ENCODE measurements at regions not wholly inside any gene's neighbourhood (a gene's known extent, or its start where the extent isn't known, plus 50 kb on each side); places are given as distances from the start of the nearest gene placed in this dataset.

GRCh38 chr6:81455641-81456040 lies 296.8 kb downstream of the TENT5A start:
- no peaks in the 10 kb centered on the region for H3K4me1 ChIP-seq (ENCODE audit: insufficient read depth)
- no peak for DNase-seq (ENCODE audit: extremely low spot score)
- no peak overlapping the region for H3K4me3 ChIP-seq (ENCODE audit: low read depth, low read length)
- WGBS, result 32% methylated on average over 1 of the region's 1 CpG
- no peaks in the 10 kb centered on the region for H3K36me3 ChIP-seq (ENCODE audit: insufficient read depth)
- H3K27ac ChIP-seq (ENCODE audit: low read depth), result no peak overlapping the region

GRCh38 chr6:81451787-81452186 lies 300.7 kb downstream of the TENT5A start:
- WGBS, result 39% methylated on average over 2 of the region's 2 CpGs
- no peaks in the 10 kb centered on the region for H3K36me3 ChIP-seq (ENCODE audit: insufficient read depth)
- no peak for DNase-seq (ENCODE audit: extremely low spot score)
- no peak overlapping the region for H3K4me3 ChIP-seq (ENCODE audit: low read depth, low read length)
- H3K4me1 ChIP-seq (ENCODE audit: insufficient read depth), result no peaks in the 10 kb centered on the region
- H3K27ac ChIP-seq (ENCODE audit: low read depth), result no peak overlapping the region

GRCh38 chr6:81450180-81450579 lies 302.3 kb downstream of the TENT5A start:
- Histone ChIP-seq H3K4me3 (ENCODE audit: low read depth, low read length) (no peak overlapping the region), H3K36me3 (ENCODE audit: insufficient read depth) (no peaks in the 10 kb centered on the region), H3K4me1 (ENCODE audit: insufficient read depth) (no peaks in the 10 kb centered on the region), H3K27ac (ENCODE audit: low read depth) (no peak overlapping the region)
- DNase-seq (ENCODE audit: extremely low spot score), result no peak
- 78% methylated on average over 2 of the region's 2 CpGs for WGBS

- Histone ChIP-seq H3K36me3 (ENCODE audit: insufficient read depth) (no peaks in the 10 kb centered on the region), H3K27ac (ENCODE audit: low read depth) (no peak overlapping the region), H3K4me1 (ENCODE audit: insufficient read depth) (no peaks in the 10 kb centered on the region), H3K4me3 (ENCODE audit: low read depth, low read length) (no peak overlapping the region)
- DNase-seq (ENCODE audit: extremely low spot score), result no peak
- WGBS, result 47% methylated on average over 1 of the region's 1 CpG
These were observed 306.0 kb downstream of the TENT5A start for GRCh38 chr6:81446509-81446908.

GRCh38 chr6:81439417-81439816 lies 313.1 kb downstream of the TENT5A start:
- no peaks in the 10 kb centered on the region for H3K4me1 ChIP-seq (ENCODE audit: insufficient read depth)
- no peak for DNase-seq (ENCODE audit: extremely low spot score)
- no peak overlapping the region for H3K27ac ChIP-seq (ENCODE audit: low read depth)
- 81% methylated on average over 2 of the region's 2 CpGs for WGBS
- no peaks in the 10 kb centered on the region for H3K36me3 ChIP-seq (ENCODE audit: insufficient read depth)
- H3K4me3 ChIP-seq (ENCODE audit: low read depth, low read length), result no peak overlapping the region

GRCh38 chr6:81436990-81437389 lies 315.5 kb downstream of the TENT5A start:
- no peaks in the 10 kb centered on the region for H3K36me3 ChIP-seq (ENCODE audit: insufficient read depth)
- 58% methylated on average over 1 of the region's 1 CpG for WGBS
- no peak for DNase-seq (ENCODE audit: extremely low spot score)
- H3K27ac ChIP-seq (ENCODE audit: low read depth), result no peak overlapping the region
- no peaks in the 10 kb centered on the region for H3K4me1 ChIP-seq (ENCODE audit: insufficient read depth)
- H3K4me3 ChIP-seq (ENCODE audit: low read depth, low read length), result no peak overlapping the region

GRCh38 chr6:81413306-81413705 lies 339.2 kb downstream of the TENT5A start:
- Histone ChIP-seq H3K4me3 (ENCODE audit: low read depth, low read length) (no peak overlapping the region), H3K36me3 (ENCODE audit: insufficient read depth) (no peaks in the 10 kb centered on the region), H3K27ac (ENCODE audit: low read depth) (no peak overlapping the region), H3K4me1 (ENCODE audit: insufficient read depth) (no peaks in the 10 kb centered on the region)
- DNase-seq (ENCODE audit: extremely low spot score), result no peak
- WGBS, result 93% methylated on average over 4 of the region's 4 CpGs

- Histone ChIP-seq H3K4me1 (ENCODE audit: insufficient read depth) (no peaks in the 10 kb centered on the region), H3K4me3 (ENCODE audit: low read depth, low read length) (no peak overlapping the region), H3K27ac (ENCODE audit: low read depth) (no peak overlapping the region), H3K36me3 (ENCODE audit: insufficient read depth) (no peaks in the 10 kb centered on the region)
- no peak for DNase-seq (ENCODE audit: extremely low spot score)
- WGBS, result 30% methylated on average over 3 of the region's 3 CpGs
These were observed 350.4 kb downstream of the TENT5A start for GRCh38 chr6:81401970-81402690.

GRCh38 chr6:81396916-81397315 lies 355.6 kb downstream of the TENT5A start:
- no peaks in the 10 kb centered on the region for H3K4me1 ChIP-seq (ENCODE audit: insufficient read depth)
- no peak for DNase-seq (ENCODE audit: extremely low spot score)
- no peak overlapping the region for H3K27ac ChIP-seq (ENCODE audit: low read depth)
- 95% methylated on average over 2 of the region's 2 CpGs for WGBS
- no peaks in the 10 kb centered on the region for H3K36me3 ChIP-seq (ENCODE audit: insufficient read depth)
- H3K4me3 ChIP-seq (ENCODE audit: low read depth, low read length), result no peak overlapping the region

GRCh38 chr6:81387163-81387562 lies 365.3 kb downstream of the TENT5A start:
- Histone ChIP-seq H3K27ac (ENCODE audit: low read depth) (no peak overlapping the region), H3K4me1 (ENCODE audit: insufficient read depth) (no peaks in the 10 kb centered on the region), H3K4me3 (ENCODE audit: low read depth, low read length) (no peak overlapping the region), H3K36me3 (ENCODE audit: insufficient read depth) (no peaks in the 10 kb centered on the region)
- no peak for DNase-seq (ENCODE audit: extremely low spot score)
- 71% methylated on average over 1 of the region's 1 CpG for WGBS

GRCh38 chr6:81384921-81385320 lies 367.6 kb downstream of the TENT5A start:
- DNase-seq (ENCODE audit: extremely low spot score), result no peak

GRCh38 chr6:81383472-81383871 lies 369.0 kb downstream of the TENT5A start:
- H3K27ac ChIP-seq (ENCODE audit: low read depth), result no peak overlapping the region
- 80% methylated on average over 1 of the region's 1 CpG for WGBS
- H3K4me1 ChIP-seq (ENCODE audit: insufficient read depth), result no peaks in the 10 kb centered on the region
- no peak overlapping the region for H3K4me3 ChIP-seq (ENCODE audit: low read depth, low read length)
- no peak for DNase-seq (ENCODE audit: extremely low spot score)
- no peaks in the 10 kb centered on the region for H3K36me3 ChIP-seq (ENCODE audit: insufficient read depth)

More at GRCh38 chr6:81384921-81385320, 367.6 kb downstream of the TENT5A start:
- Histone ChIP-seq H3K36me3 (ENCODE audit: insufficient read depth) (no peaks in the 10 kb centered on the region), H3K4me3 (ENCODE audit: low read depth, low read length) (no peak overlapping the region), H3K27ac (ENCODE audit: low read depth) (no peak overlapping the region), H3K4me1 (ENCODE audit: insufficient read depth) (no peaks in the 10 kb centered on the region)
- WGBS, result 57% methylated on average over 2 of the region's 2 CpGs

- H3K27ac ChIP-seq (ENCODE audit: low read depth), result no peak overlapping the region
- H3K36me3 ChIP-seq (ENCODE audit: insufficient read depth), result no peaks in the 10 kb centered on the region
- 85% methylated on average over 4 of the region's 4 CpGs for WGBS
- no peak for DNase-seq (ENCODE audit: extremely low spot score)
- no peaks in the 10 kb centered on the region for H3K4me1 ChIP-seq (ENCODE audit: insufficient read depth)
- H3K4me3 ChIP-seq (ENCODE audit: low read depth, low read length), result no peak overlapping the region
These were observed 369.6 kb downstream of the TENT5A start for GRCh38 chr6:81382852-81383251.

GRCh38 chr6:81381382-81381916 lies 371.0 kb downstream of the TENT5A start:
- no peaks in the 10 kb centered on the region for H3K36me3 ChIP-seq (ENCODE audit: insufficient read depth)
- 99% methylated on average over 1 of the region's 1 CpG for WGBS
- DNase-seq (ENCODE audit: extremely low spot score), result no peak
- no peaks in the 10 kb centered on the region for H3K4me1 ChIP-seq (ENCODE audit: insufficient read depth)
- no peak overlapping the region for H3K4me3 ChIP-seq (ENCODE audit: low read depth, low read length)
- H3K27ac ChIP-seq (ENCODE audit: low read depth), result no peak overlapping the region

Data from urinary bladder (tissue), 3 donors.